B cell (primary cell): ENCODE measurements at regions not wholly inside any gene's neighbourhood (a gene's known extent, or its start where the extent isn't known, plus 50 kb on each side); places are given as distances from the start of the nearest gene placed in this dataset.

Experiments used
- ATAC-seq: fragments of 200-7000 bp; cut with Tn5 transposase; one replicate; pipeline ENCODE4 v1.10.0; 2021; ENCODE audit warnings: low read depth, mild to moderate bottlenecking, moderate number of reproducible peaks, moderate library complexity
- CTCF ChIA-PET: fragments of 350-600 bp; sonication (Branson Sonifier 250); formaldehyde crosslinking; loops from one replicate; lab custom pipeline; 2021; ENCODE audit warnings: antibody characterized with exemption, inconsistent platforms; lab: Charles Lee
- POLR2A ChIA-PET: fragments of 350-600 bp; sonication (Branson Sonifier 250); formaldehyde crosslinking; loops from one replicate; lab custom pipeline; 2021; ENCODE audit warnings: antibody characterized with exemption; lab: Charles Lee
- DNase-seq: peaks from one replicate; pipeline ENCODE4 v3.0.0; 2013
- H2AFZ ChIP-seq: 2 replicates; pipeline ENCODE4 v1.6.1; 2012; ENCODE audit warnings: mild to moderate bottlenecking, low read depth, low read length; ENCODE audit not compliant: insufficient read depth, poor library complexity, severe bottlenecking
- H3K27ac ChIP-seq, 2 donors: 1 replicate in 1 of 2; 2 replicates in 1 of 2; pipeline ENCODE4 v1.5.1; 2012 to 2013; ENCODE audit warnings: low read length in 2 of 2, mild to moderate bottlenecking in 2 of 2, moderate library complexity in 1 of 2
- H3K27me3 ChIP-seq, 4 experiments: fragments of 200-600 bp in 1 of 4; sonication (generic) in 1 of 4; replicated peaks in 1 of 4; 1 replicate in 2 of 4; 2 replicates in 2 of 4; pipeline versions ENCODE4 v1.6.1 to v1.7.0; 2013 to 2016; ENCODE audit warnings: low read length in 3 of 4, mild to moderate bottlenecking in 2 of 4, mixed read lengths in 1 of 4, moderate library complexity in 1 of 4; ENCODE audit not compliant: insufficient read depth in 4 of 4, control insufficient read depth in 3 of 4; ENCODE audit errors: control extremely low read depth in 1 of 4
- H3K36me3 ChIP-seq, 2 experiments: replicated peaks in 1 of 2; 1 replicate in 1 of 2; 2 replicates in 1 of 2; pipeline versions ENCODE4 v1.6.1 to v1.7.1; 2013; ENCODE audit warnings: low read length in 1 of 2; ENCODE audit not compliant: insufficient read depth in 2 of 2, control insufficient read depth in 1 of 2; ENCODE audit errors: control extremely low read depth in 1 of 2, extremely low read depth in 1 of 2
- H3K4me1 ChIP-seq, 2 donors: fragments of 200-600 bp in 1 of 2; sonication (generic) in 1 of 2; 1 replicate in 1 of 2; 2 replicates in 1 of 2; pipeline versions ENCODE4 v1.5.1 to v1.6.1; 2013 to 2017; ENCODE audit warnings: low read length in 2 of 2; ENCODE audit not compliant: control insufficient read depth in 2 of 2, insufficient read depth in 2 of 2
- H3K4me2 ChIP-seq: replicated peaks from 2 replicates; pipeline ENCODE3; 2012; ENCODE audit warnings: mild to moderate bottlenecking, low read depth, low read length; ENCODE audit not compliant: poor library complexity, severe bottlenecking
- H3K4me3 ChIP-seq, 5 experiments: fragments of 200-600 bp in 1 of 5; sonication (generic) in 1 of 5; 1 replicate in 3 of 5; 2 replicates in 2 of 5; pipeline versions ENCODE4 v1.5.1 to v1.7.0; 2011 to 2016; ENCODE audit warnings: low read length in 4 of 5, mild to moderate bottlenecking in 4 of 5, low read depth in 2 of 5, control low read depth in 1 of 5, moderate library complexity in 1 of 5; ENCODE audit not compliant: insufficient read depth in 1 of 5; ENCODE audit errors: control extremely low read depth in 1 of 5, extremely low read depth in 1 of 5
- H3K79me2 ChIP-seq: fragments of 200-600 bp; sonication (generic); one replicate; pipeline ENCODE4 v1.6.0; 2016; ENCODE audit warnings: low read length; ENCODE audit not compliant: control insufficient read depth, insufficient read depth
- H3K9ac ChIP-seq: fragments of 200-600 bp; sonication (generic); 2 replicates; pipeline ENCODE4 v1.6.1; 2017; ENCODE audit warnings: mild to moderate bottlenecking, low read length, moderate library complexity
- H3K9me3 ChIP-seq, 3 donors: one replicate each; pipeline versions ENCODE4 v1.6.1 to v1.7.1; 2013; ENCODE audit warnings: low read length in 2 of 3; ENCODE audit not compliant: control insufficient read depth in 2 of 3, insufficient read depth in 1 of 3; ENCODE audit errors: control extremely low read depth in 1 of 3
- H4K20me1 ChIP-seq: 2 replicates; pipeline ENCODE4 v1.6.0; 2012; ENCODE audit warnings: mild to moderate bottlenecking, low read length; ENCODE audit not compliant: insufficient read depth, control insufficient read depth, poor library complexity, severe bottlenecking
- H3K27ac Mint-ChIP-seq: one replicate; pipeline ENCODE4 v1.8.0; 2021; ENCODE audit warnings: mixed read lengths
- H3K27me3 Mint-ChIP-seq: one replicate; pipeline ENCODE4 v1.8.0; 2021; ENCODE audit warnings: mixed read lengths
- H3K4me1 Mint-ChIP-seq: one replicate; pipeline ENCODE4 v1.8.0; 2021; ENCODE audit warnings: mixed read lengths
- H3K4me3 Mint-ChIP-seq: one replicate; pipeline ENCODE4 v1.8.0; 2021; ENCODE audit warnings: mixed read lengths
- H3K9me3 Mint-ChIP-seq: one replicate; pipeline ENCODE4 v1.8.0; 2022; ENCODE audit warnings: mixed read lengths; ENCODE audit not compliant: insufficient read depth
- CTCF ChIP-seq: fragments of 200-600 bp; IDR thresholded peaks from one replicate; pipeline ENCODE4 v1.8.0; 2022; ENCODE audit warnings: antibody characterized with exemption, mild to moderate bottlenecking
- EZH2 ChIP-seq: IDR thresholded peaks from 2 replicates; pipeline ENCODE4 v1.6.1; 2012; ENCODE audit warnings: borderline replicate concordance, low read depth, mild to moderate bottlenecking, moderate library complexity, low read length; ENCODE audit not compliant: insufficient read depth, poor library complexity, severe bottlenecking
- WGBS: methylation state at CpG from one replicate; pipeline ENCODE4 v1.1.5; 2013; ENCODE audit warnings: missing lambda C conversion rate; ENCODE audit not compliant: insufficient coverage; 5-methylcytosine and 5-hydroxymethylcytosine counted together
- intact Hi-C: fragments of 100-400 bp; cut with micrococcal nuclease; formaldehyde crosslinking; loops from one replicate; pipeline ENCODE4 v1.10.0; 2022

- no CpG with 5 or more reads among the region's 1 CpG for WGBS
- Histone ChIP-seq H3K9ac (no peak overlapping the region), H3K79me2 (no peaks in the 10 kb centered on the region), H3K4me1 (no peaks in the 10 kb centered on the region), H3K36me3 (no peaks in the 10 kb centered on the region), H3K9me3 (no peaks in the 10 kb centered on the region), H3K27me3 (no peaks in the 10 kb centered on the region), H3K27ac (no peak overlapping the region), H3K4me3 (no peak overlapping the region), H4K20me1 (no peaks in the 10 kb centered on the region), H3K4me2 (no peak overlapping the region), H2AFZ (no peak overlapping the region)
- Mint-ChIP-seq H3K27ac (no peak overlapping the region), H3K27me3 (peaks cover 2% of the 10 kb centered on the region), H3K4me3 (no peak overlapping the region), H3K4me1 (no peaks in the 10 kb centered on the region), H3K9me3 (no peaks in the 10 kb centered on the region)
- ChIA-PET CTCF (no interaction called here), POLR2A (no interaction called here)
- TF ChIP-seq EZH2 (no peak), CTCF (no peak)
- ATAC-seq, result no peak
- no peak for DNase-seq
- intact Hi-C loops, result no loop called here
These were observed 233.6 kb upstream of the DIPK2B start for GRCh38 chrX:45434231-45434630.

DNA sequence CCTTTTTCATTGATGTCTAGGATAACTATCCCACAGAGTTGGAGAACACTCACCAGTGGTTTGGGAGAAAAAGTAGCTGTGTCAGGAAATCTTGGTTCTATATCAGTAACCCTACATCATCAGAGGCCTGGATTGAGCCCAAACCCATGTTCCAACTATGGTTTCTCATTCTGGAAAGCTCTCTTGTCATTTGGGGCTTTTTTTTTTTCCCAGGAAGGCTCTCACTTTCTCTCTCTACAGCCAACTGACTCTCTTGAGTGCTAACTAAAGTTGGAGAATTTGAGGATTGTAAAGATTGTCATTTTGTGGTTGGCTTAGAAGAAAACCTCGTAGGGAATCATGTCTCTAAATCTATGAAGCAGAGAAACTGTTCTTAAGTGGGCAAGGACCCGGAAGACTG lies 228.2 kb upstream of the DIPK2B start:
- H3K79me2 ChIP-seq, result no peaks in the 10 kb centered on the region
- no peak overlapping the region for H3K4me3 Mint-ChIP-seq
- H3K27me3 ChIP-seq, result no peaks in the 10 kb centered on the region
- no peak for ATAC-seq
- H3K27ac ChIP-seq, result no peak overlapping the region
- DNase-seq, result no peak
- TF ChIP-seq CTCF, result no peak
- TF ChIP-seq EZH2, result no peak
- ChIA-PET POLR2A (no interaction called here), CTCF (no interaction called here)
- WGBS, result 100% methylated on average over 1 of the region's 2 CpGs
- no peaks in the 10 kb centered on the region for H3K4me1 Mint-ChIP-seq
- no peak overlapping the region for H3K4me3 ChIP-seq
- no peak overlapping the region for H2AFZ ChIP-seq
- H3K27me3 Mint-ChIP-seq, result peaks cover 2% of the 10 kb centered on the region
- H4K20me1 ChIP-seq, result no peaks in the 10 kb centered on the region
- H3K4me2 ChIP-seq, result no peak overlapping the region
- intact Hi-C loops, result no loop called here
- H3K9ac ChIP-seq, result no peak overlapping the region
- no peaks in the 10 kb centered on the region for H3K9me3 ChIP-seq
- no peak overlapping the region for H3K27ac Mint-ChIP-seq
- no peaks in the 10 kb centered on the region for H3K9me3 Mint-ChIP-seq
- no peaks in the 10 kb centered on the region for H3K4me1 ChIP-seq
- H3K36me3 ChIP-seq, result no peaks in the 10 kb centered on the region
